WTC11 (cell line): ENCODE measurements at regions not wholly inside any gene's neighbourhood (a gene's known extent, or its start where the extent isn't known, plus 50 kb on each side); places are given as distances from the start of the nearest gene placed in this dataset.

ENCODE experiments used
- CREB1 ChIP-seq: sonication (generic); formaldehyde crosslinking; IDR thresholded peaks from 2 replicates; pipeline ENCODE4 v1.8.0; 2023; ENCODE audit warnings: mild to moderate bottlenecking, missing genetic modification reagents
- CTCF ChIP-seq: fragments of 200-600 bp; IDR thresholded peaks from 2 replicates; pipeline ENCODE4 v1.8.0; 2022; ENCODE audit warnings: antibody characterized with exemption
- ETV6 ChIP-seq: sonication (generic); formaldehyde crosslinking; IDR thresholded peaks from 2 replicates; pipeline ENCODE4 v1.8.1; 2022; ENCODE audit warnings: mild to moderate bottlenecking, missing genetic modification reagents
- NFYB ChIP-seq: sonication (generic); formaldehyde crosslinking; conservative IDR thresholded peaks from 2 replicates; pipeline ENCODE4 v1.8.0; 2022; ENCODE audit warnings: low read depth, missing genetic modification reagents
- USF2 ChIP-seq: sonication (generic); formaldehyde crosslinking; IDR thresholded peaks from 2 replicates; pipeline ENCODE4 v1.8.1; 2023; ENCODE audit warnings: mild to moderate bottlenecking, missing genetic modification reagents, moderate library complexity
- ZBTB21 ChIP-seq: sonication (generic); formaldehyde crosslinking; IDR thresholded peaks from 2 replicates; pipeline ENCODE4 v1.8.1; 2023; ENCODE audit warnings: mild to moderate bottlenecking, missing genetic modification reagents, borderline replicate concordance
- TF ChIP-seq, protein P1 (sequence below): sonication (generic); formaldehyde crosslinking; IDR thresholded peaks from 2 replicates; pipeline ENCODE4 v1.8.0; 2022; ENCODE audit warnings: mild to moderate bottlenecking, missing genetic modification reagents
- TF ChIP-seq, protein P2 (sequence below): sonication (generic); formaldehyde crosslinking; IDR thresholded peaks from 2 replicates; pipeline ENCODE4 v1.8.0; 2023; ENCODE audit warnings: missing genetic modification reagents, mild to moderate bottlenecking, borderline replicate concordance

- no peak for TF ChIP-seq CTCF
- no peak for TF ChIP-seq ZBTB21 (CRISPR knock-in tag)
- TF ChIP-seq USF2: no peak
- no peak for TF ChIP-seq CREB1 (CRISPR knock-in tag)
- no peak for TF ChIP-seq NFYB (CRISPR knock-in tag)
- TF ChIP-seq ETV6 (CRISPR knock-in tag): no peak
- TF ChIP-seq, protein P1, sequence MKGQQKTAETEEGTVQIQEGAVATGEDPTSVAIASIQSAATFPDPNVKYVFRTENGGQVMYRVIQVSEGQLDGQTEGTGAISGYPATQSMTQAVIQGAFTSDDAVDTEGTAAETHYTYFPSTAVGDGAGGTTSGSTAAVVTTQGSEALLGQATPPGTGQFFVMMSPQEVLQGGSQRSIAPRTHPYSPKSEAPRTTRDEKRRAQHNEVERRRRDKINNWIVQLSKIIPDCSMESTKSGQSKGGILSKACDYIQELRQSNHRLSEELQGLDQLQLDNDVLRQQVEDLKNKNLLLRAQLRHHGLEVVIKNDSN (CRISPR knock-in tag): no peak
- TF ChIP-seq, protein P2, sequence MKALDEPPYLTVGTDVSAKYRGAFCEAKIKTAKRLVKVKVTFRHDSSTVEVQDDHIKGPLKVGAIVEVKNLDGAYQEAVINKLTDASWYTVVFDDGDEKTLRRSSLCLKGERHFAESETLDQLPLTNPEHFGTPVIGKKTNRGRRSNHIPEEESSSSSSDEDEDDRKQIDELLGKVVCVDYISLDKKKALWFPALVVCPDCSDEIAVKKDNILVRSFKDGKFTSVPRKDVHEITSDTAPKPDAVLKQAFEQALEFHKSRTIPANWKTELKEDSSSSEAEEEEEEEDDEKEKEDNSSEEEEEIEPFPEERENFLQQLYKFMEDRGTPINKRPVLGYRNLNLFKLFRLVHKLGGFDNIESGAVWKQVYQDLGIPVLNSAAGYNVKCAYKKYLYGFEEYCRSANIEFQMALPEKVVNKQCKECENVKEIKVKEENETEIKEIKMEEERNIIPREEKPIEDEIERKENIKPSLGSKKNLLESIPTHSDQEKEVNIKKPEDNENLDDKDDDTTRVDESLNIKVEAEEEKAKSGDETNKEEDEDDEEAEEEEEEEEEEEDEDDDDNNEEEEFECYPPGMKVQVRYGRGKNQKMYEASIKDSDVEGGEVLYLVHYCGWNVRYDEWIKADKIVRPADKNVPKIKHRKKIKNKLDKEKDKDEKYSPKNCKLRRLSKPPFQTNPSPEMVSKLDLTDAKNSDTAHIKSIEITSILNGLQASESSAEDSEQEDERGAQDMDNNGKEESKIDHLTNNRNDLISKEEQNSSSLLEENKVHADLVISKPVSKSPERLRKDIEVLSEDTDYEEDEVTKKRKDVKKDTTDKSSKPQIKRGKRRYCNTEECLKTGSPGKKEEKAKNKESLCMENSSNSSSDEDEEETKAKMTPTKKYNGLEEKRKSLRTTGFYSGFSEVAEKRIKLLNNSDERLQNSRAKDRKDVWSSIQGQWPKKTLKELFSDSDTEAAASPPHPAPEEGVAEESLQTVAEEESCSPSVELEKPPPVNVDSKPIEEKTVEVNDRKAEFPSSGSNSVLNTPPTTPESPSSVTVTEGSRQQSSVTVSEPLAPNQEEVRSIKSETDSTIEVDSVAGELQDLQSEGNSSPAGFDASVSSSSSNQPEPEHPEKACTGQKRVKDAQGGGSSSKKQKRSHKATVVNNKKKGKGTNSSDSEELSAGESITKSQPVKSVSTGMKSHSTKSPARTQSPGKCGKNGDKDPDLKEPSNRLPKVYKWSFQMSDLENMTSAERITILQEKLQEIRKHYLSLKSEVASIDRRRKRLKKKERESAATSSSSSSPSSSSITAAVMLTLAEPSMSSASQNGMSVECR (CRISPR knock-in tag): no peak
These were observed 270.0 kb upstream of the SMIM21 start for GRCh38 chr18:75697493-75697892.
